GM08714 (cell line): ENCODE measurements at regions not wholly inside any gene's neighbourhood (a gene's known extent, or its start where the extent isn't known, plus 50 kb on each side); places are given as distances from the start of the nearest gene placed in this dataset.
"Not testable (repeated sequence)": the region's sequence is repeated elsewhere in the genome, so short reads cannot be mapped to it uniquely, and the experiment has no call there.

ENCODE experiments used
- H3K4me3 ChIP-seq: fragments of 200-500 bp; sonication (Bioruptor generic); 2 replicates; pipeline ENCODE4 v1.5.1; 2014; ENCODE audit warnings: mild to moderate bottlenecking, low read length, inconsistent platforms
- ZNF274 ChIP-seq: IDR thresholded peaks from 2 replicates; pipeline ENCODE4 v1.6.1; 2012; ENCODE audit warnings: mild to moderate bottlenecking, low read depth, low read length

DNA sequence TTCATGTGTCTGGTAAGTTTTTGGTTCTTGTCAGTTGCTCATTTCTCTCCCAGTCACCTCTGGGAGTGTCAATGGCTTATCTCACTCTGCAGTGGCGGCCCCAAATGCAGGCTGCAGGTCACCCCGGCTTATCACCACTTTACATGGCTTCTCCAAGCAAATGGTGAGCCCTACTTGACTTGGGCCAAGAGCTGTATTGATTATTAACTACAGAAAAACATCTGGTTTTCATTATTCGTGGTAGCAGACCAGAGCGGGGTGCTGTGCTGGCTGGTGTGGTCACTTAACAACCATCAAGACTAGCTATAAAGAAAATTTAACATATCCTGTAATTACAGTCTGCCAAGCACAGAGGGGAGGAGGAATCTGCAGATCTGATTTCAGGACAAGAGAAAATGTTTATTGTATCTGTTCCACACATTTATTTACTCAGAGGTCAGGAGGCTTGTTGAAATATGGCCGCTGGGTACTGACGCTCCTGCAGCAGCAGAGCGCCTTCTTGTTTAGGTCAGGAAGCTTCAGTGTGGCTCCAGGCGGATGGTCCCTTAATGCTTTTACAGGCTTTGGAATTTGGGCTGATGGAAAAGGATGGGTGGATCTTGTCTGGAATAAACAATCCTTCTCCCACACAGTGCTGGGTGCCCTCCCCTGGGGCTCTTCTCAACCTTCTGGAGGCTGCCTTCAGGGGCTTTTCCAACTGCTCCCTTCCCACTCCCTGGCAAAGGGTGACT, 87.8 kb downstream of the HLX start:
- H3K4me3 ChIP-seq = no peak overlapping the region
- no peak for TF ChIP-seq ZNF274

DNA sequence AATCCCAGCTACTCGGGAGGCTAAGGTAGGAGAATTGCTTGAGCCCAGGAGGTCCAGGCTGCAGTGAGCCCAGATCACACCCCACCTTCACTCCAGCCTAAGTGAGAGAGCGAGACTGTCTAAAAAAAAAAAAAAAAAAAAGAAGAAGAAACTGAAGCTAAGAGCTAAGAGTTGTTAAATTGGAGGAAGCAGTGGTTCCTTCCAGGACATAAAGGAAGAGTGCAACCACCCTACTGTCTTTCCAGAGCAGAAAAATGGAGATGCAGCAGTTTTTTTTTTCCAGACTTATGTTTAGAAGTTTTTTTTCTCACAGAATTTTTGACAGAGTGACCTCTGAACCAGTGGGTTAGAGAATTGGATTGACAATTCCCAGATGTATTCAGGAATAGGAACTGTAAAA, 88.7 kb downstream of the HLX start:
- no peak for TF ChIP-seq ZNF274
- no peak overlapping the region for H3K4me3 ChIP-seq

DNA sequence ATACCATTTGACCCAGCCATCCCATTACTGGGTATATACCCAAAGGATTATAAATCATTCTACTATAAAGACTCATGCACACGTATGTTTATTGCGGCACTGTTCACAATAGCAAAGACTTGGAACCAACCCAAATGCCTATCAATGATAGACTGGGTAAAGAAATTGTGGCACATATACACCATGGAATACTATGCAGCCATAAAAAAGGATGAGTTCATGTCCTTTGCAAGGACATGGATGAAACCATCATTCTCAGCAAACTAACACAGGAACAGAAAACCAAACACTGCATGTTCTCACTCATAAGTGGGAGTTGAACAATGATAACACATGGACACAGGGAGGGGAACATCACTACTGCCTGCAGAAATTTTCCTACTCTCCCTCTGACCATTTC, 90.0 kb downstream of the HLX start:
- not testable (repeated sequence) for H3K4me3 ChIP-seq

DNA sequence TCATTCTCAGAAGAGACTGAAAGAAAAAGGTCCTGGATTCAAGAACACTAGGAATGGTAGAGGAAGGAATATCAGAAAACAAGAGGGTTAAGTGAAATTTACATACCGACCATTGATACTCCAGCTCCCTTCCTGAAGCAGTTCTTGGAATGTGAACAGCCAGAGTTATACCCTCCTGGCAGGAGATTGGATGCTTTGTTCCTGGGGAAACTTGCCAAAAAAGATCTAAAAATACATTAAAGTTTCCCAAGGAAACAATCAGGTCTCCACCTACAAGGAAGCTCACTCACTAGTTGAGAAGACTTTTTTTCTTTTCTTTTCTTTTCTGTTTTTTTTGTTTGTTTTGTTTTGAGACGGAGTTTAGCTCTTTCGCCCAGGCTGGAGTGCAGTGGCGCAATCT, 91.1 kb downstream of the HLX start:
- H3K4me3 ChIP-seq = no peak overlapping the region
- no peak for TF ChIP-seq ZNF274

DNA sequence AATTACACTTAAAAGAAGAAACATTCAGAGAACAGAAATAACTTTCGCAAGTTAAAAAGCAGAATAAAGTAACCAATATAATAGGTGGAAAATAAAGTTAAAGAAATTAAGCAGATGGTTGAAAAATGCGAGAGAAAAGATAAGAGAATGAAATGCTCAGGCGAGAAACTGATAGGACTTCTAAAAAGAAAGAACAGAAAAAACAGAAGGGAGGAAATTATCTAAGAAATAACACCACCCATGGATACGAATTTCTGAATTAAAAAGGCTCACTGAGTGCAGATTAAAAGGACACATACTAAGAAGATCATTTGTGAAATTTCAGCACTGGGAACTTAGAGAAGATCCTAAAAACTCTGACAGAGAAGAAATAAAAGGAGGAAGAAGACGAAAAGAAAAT, 92.0 kb downstream of the HLX start:
- no peak overlapping the region for H3K4me3 ChIP-seq
- TF ChIP-seq ZNF274 = no peak

DNA sequence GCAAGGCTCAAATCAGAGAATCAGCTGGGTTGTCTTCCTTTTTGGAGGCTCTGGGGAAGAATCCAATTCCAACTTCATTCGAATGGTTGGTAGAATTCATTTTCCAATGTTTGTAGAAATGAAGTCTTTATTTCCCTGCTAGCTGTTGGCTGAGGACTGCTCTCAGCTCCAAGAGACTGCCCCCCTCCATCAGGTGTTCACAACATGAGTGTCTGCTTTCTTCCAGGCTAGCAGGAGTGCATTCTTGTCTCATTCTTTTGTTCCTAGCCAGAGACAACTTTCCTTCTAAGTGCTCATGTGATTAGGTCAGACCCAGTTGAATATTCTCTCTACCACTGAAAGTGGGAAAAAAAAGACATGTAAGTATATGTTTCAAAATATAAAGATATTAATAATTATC, 95.2 kb downstream of the HLX start:
- no peak for TF ChIP-seq ZNF274

DNA sequence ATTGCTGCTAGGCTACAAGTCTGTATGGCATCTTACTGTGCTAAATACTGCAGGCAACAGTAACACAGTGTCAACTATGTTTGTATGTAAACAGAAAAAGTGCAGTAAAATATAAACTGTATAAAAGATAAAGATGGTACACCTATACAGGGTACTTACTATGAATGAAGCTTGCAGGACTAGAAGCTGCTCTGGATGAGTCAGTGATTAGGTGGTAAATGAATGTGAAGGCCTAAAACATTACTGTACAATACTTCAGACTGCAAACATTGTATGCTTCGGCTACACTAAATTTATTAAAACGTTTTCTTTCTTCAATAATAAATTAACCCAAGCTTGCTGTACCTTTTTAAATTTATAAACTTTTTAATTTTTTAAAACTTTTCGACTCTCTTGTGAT, 97.1 kb downstream of the HLX start:
- no peak for TF ChIP-seq ZNF274
- H3K4me3 ChIP-seq = no peak overlapping the region

More for the DNA sequence above, 95.2 kb downstream of the HLX start:
- no peak overlapping the region for H3K4me3 ChIP-seq

DNA sequence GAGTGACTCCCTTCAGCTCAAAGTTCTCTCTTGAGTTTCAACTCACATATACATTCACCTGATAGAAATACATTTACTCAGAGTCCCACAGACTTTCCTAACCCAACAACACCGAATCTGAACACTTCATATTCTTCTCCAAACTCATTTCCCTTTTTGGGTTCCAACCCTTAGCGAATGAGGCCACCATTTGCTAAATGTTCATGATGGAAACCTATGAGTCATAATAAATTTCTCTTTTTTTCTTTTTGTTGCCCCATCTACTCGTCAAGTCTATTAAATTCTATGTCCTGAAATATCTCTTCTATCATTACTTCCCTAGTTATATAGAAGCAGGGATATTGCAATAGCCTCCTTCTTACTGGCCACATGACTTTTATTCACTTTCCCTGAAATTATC, 100.1 kb downstream of the HLX start:
- no peak for TF ChIP-seq ZNF274
- no peak overlapping the region for H3K4me3 ChIP-seq

DNA sequence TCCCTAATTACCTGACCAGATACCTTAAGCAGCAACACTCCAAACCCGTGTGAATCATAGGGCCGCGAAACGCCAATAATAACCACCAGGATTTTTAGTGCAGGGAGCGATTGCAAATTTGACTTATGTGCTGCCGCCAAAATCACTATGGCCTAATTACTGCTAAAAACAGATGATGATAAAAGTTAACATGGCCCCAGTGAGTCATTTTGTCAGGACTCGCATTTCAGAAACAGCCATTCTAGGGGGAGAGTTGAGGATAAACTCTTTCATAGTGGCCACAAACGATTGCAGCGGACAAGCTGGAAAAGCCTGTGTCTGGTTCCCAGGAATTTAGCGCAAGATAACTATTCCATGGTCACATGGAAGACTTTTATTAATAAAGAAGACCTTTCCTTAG, 103.4 kb downstream of the HLX start:
- no peak for TF ChIP-seq ZNF274
- H3K4me3 ChIP-seq = no peak overlapping the region

DNA sequence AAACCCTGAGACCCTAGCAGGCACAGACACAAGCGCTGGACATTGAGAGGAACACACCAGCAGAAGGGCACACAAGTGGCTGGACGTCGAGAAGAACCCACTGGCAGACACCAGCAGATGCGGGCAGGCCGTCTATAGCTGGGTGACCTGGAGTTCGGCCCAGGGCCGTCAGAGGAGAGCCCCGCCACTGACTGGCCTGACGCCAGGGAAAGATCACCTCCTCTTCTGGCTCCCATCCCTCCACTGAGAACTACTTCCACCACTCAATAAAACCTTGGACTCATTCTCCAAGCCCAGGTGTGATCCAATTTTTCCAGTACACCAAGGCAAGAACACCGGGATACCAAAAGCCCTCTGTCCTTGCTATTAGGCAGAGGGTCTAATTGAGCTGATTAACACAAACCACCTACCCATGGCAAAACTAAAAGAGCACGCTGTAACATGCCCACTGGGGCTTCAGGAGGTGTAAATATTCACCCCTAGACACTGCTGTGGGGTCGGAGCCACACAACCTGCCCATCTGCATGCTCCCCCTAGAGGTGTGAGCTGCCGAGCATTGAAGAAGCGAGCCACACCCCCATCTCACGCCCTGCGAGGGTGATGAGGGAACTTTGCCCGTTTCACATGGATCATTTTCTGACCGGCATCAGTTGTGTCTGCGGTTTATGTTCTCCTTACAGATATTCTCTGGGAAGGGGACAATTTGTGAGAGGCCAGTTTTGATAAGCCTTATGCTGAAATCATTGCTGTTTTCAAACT, 104.8 kb downstream of the HLX start:
- TF ChIP-seq ZNF274 = no peak
- H3K4me3 ChIP-seq = no peak overlapping the region

DNA sequence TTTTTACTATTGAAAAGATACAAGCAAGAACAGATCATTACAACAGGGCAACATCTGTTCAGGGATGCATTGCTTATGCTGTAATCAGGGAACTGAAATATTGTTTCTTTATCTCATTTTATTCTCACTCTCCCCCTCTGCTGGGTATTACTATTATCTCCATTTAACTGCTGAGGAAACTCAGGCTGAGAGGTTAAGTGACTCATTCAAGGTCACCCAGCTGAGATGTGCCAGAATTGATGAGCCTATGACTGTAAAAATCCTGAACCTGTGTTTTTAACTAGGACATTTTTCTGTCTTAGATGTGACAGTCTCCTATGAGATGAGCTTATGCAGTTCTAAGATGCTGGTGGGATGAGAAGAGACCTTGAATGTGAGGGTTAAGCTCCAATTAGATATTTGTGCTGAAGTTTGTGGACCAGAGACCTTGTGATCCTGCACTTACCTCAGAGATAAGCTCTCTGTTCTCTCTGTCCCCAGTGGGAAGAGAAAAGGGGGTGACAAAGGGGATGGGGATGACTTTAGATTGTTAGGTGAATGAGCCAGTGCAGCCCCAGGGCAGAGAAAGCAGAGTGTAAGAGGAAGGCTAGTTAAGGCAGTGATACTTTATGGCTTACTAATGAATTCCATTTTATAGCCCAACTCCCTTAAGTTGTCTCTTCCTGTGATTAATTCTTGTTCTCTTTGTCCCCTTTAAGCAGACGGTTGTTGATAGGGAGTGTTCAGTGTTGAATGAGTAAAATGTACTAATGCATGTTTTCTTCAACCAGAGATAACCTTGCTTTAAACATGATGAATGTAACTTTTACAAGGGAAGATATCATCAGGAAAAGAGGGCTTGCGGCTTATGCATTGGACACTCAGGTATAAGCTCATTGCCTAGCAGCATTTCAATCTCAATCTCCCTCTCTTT, 111.4 kb downstream of the HLX start:
- TF ChIP-seq ZNF274 = no peak
- no peak overlapping the region for H3K4me3 ChIP-seq

DNA sequence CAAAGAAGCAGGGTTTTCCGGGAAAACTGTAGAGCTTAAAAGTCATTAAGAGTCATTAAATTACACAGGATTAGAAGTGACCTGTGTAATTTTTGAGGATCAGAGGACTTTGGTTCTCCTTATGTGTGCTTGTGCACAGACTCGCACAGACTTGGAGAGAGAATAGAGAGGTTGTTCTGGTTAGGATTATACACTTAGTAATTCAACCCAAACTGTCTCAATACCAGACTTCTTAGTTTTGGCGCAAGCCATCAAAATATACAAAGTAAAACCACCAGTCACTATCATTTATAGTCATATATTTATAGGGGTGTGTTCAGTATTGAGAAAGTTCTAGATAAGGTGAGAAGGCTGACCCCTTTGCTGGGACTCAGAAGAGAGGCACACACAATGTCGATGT, 112.3 kb downstream of the HLX start:
- no peak for TF ChIP-seq ZNF274
- no peak overlapping the region for H3K4me3 ChIP-seq

DNA sequence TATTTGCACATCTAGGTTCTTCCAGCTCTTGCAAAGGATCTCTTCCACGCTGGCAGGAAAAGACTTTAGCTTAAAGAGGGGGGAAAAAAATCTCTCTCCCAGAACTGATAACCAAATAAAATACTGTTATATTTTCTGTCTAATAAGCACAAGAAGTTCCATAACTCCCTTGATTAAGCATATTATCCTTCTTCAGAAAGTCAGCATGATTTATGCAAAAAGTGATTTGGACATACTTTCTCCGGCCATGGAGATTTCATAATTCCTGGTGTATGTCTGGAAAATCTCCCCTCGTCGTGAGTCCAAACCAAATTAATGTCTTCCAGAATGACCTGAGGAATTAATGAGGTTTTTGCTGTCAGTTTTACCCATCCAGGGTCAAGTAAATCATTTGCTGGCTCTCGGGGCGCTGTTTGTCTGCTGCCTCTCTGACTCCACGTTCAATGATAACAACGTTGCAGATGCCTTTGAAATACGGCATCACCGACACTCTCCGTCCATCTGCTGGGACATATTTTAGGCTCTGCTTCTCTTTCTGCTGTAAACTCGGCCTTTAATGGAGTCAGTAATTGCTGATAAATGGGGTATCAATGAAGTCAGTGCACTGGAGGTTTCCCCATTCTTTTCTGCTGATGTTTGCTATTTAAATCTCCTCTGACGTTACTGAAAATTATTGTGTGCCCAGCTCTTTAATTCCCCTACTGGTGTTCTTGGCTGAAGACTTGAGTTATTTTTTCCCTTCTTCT, 112.9 kb downstream of the HLX start:
- no peak overlapping the region for H3K4me3 ChIP-seq
- TF ChIP-seq ZNF274 = no peak

DNA sequence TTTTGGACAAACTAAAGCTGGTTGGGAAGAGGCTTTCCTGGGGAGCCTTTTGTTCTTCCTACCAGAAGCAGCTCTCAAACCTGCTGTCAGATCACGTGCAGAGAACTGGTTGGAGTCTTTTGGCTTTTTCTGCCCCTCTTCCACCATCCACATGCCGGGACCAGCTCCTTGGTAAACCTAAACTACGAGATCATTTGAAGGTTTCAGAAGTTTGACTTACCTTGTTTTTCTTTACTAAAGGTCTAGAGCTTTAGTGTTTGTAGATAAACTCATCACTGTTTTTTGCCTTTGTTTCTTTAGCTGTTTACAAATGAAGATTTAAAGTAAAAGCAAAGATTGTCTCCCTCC, 113.4 kb downstream of the HLX start:
- no peak overlapping the region for H3K4me3 ChIP-seq
- TF ChIP-seq ZNF274 = no peak
